NB4 (cell line): ENCODE measurements at regions not wholly inside any gene's neighbourhood (a gene's known extent, or its start where the extent isn't known, plus 50 kb on each side); places are given as distances from the start of the nearest gene placed in this dataset.

Source experiments
- CTCF ChIP-seq: IDR thresholded peaks from one replicate; pipeline ENCODE4 v1.5.1; 2012; ENCODE audit warnings: low read depth, low read length
- MAX ChIP-seq: IDR thresholded peaks from 2 replicates; pipeline ENCODE4 v1.6.1; 2011; ENCODE audit warnings: low read depth, low read length
- MYC ChIP-seq: IDR thresholded peaks from 2 replicates; pipeline ENCODE4 v1.6.1; 2011; ENCODE audit warnings: low read depth, low read length
- POLR2A ChIP-seq: IDR thresholded peaks from 2 replicates; pipeline ENCODE4 v1.6.1; 2011; ENCODE audit warnings: mild to moderate bottlenecking; ENCODE audit not compliant: insufficient read length; ENCODE audit errors: extremely low read depth

DNA sequence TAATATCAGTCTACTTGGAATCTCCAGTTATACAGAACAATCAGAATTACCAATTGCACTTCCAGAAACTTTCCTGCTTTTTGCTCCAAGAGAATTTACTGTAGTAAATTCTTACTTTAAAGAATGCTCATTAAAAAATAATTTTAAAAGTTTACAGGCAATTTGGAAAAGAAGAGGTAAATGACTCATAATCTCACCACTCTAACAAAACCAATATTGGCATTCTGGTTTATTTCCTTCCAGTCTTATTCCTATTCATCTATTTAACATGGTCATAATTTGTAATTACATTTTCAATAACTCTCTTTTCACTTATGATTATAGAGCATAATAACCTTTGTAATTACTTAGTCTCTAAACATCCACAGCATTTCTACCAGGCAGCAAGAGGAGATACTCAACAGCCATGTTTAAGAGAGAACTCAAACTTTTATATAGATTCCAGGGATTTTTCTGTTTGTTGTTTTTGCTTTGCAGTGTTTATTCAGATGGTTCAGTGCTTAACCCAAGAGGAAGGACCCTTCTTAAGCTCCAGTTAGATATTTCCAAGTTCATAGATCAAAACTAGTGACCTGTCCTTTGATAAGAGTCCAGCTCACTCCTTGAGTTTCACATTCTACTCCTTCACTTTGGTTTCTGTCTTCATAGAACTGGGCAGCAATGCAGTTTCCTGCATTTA is 464.7 kb downstream of the TXNL1 start:
- no peak for TF ChIP-seq CTCF
- TF ChIP-seq MYC = no peak
- TF ChIP-seq POLR2A = no peak
- no peak for TF ChIP-seq MAX
